ENCODE measurements at regions not wholly inside any gene's neighbourhood (a gene's known extent, or its start where the extent isn't known, plus 50 kb on each side); places are given as distances from the start of the nearest gene placed in this dataset.

DNA sequence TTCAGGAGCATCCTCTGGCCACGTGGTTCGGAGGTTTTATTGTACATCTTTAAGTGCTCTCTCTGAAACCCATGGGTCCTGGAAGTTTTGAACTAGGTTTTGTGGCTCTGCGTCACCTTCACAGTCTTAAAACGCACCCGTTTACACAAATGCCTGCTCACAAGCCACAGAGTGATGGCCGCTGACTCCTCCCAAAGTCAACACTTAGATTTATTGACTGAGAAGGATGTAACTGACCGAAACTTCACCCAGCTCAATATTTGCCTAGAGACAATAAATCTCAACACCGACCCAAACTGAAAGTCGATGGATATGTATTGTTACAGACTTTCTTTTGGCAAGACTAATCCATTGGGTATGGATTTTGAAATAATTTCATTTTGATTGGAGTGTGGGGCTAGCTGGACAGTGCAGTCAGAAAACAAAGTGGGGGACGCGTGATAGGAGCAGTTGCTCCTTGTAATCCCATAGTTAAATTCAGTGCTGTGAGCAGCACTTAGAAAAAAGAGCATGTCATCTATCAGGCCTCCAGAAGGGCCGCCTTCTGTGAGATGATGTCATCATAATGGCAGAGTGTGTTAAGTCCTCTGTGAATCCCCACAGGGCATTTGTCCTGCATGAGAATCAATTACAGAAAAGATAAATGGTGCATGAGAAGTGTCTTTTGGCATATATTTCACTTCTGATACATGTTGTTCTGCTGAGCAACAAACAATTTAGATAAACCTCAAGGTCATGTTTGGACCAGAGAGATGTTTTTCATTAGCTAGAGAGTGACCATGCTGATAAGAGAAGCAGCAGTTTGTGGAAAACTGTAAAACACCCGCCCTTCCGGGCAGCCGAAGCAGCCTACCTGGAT is 183.7 kb downstream of the INO80D start:
- no peak for DNase-seq (ENCODE audit: low read depth)

DNA sequence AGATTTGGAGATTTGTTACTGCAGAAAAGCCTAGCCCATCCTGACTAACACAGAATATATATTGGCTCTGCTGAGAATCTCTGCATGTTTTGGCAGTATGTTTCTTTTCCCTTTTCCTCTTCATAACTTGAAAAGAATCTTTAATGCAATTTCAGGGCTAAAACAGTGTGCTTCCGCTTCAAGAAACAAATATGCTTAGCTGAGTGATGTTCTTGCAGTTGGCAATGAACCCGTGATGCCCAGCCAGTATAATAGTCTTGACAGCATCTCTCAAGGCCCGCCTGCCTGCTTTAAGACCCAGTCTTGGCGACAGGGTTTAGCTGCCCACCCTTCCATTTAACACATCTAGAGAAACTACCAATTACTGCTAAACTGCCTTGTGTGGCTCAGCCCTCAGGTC is 184.5 kb downstream of the INO80D start:
- no peak for DNase-seq (ENCODE audit: low read depth)

DNA sequence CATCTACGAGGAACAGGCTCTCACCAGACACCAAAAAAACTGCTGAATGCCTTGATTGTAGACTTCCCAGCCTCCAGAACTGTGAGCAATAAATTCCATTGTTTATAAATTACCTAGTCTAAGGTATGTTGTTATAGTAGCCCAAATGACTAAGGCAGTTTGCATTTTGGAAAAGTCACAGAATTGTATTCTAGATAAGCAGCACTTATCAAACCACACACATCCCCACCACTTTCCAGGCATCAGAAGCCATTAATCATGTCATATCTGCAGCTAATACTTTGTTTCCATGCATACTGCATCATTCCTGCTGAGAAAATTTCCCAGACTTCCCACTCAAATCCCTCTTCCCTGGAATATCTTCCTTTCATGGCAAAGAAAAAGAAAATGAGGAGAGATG is 187.2 kb downstream of the INO80D start:
- no peak for DNase-seq (ENCODE audit: low read depth)

DNA sequence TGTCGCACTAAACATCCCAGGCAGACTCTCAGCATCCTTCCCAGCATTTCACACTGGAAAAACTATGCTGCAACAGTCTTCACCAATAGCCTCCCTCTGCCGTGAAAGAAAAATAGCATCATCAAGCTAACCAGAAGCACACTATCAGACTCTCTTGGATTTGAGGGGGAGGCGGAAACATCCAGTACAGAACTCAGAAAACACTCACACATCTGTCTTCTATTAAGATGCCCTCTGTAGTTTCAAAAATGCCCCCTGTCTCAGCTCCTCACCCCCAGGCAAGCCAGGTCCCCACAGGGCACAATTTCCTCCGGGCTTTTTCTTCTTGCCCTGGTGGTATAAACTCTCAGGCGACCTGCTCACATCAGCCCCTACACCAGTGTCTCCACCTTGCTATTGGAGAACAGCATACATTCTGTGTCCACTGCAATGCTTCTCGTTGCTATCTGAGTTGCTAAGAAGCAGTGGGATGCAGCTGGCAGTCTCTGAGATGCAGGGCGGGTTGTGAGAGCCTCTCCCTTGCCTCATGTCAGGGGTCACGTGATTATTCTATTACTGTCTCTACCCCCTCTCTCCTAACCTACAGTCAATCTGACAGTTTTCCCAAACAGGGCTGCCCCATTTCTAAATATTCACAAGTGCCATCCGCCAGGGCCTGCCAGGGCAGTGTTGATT is 189.9 kb downstream of the INO80D start:
- peak; percentile 3 for DNase-seq (ENCODE audit: low read depth)

DNA sequence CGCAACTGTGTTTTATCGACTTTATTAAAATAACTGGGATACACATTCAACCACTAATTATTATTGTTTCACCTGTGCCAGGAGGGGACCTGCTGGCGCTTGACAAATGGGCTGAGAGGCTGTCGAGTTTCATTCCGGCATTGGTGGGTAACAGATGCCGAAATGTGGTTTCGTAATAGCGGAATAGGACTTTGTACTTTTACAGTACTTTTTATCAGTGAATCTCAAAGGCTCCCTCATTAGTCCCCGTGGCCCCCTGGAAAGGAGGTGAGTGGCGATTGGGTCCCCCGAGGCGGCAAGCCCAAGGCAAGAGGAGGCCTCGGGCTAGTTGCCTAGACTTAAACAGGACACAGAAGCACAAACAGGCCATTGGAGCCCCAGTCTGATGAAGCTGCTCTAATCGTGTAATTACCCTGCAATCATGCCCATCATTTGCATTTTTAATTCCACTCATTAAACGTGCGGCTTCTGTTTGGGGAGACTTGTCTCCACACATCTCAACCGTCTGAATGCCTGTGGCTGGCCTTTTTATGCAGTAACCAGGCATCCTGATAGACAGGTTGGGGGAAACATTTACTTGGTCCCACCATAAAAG is 193.2 kb downstream of the INO80D start:
- no peak for DNase-seq (ENCODE audit: low read depth)

DNA sequence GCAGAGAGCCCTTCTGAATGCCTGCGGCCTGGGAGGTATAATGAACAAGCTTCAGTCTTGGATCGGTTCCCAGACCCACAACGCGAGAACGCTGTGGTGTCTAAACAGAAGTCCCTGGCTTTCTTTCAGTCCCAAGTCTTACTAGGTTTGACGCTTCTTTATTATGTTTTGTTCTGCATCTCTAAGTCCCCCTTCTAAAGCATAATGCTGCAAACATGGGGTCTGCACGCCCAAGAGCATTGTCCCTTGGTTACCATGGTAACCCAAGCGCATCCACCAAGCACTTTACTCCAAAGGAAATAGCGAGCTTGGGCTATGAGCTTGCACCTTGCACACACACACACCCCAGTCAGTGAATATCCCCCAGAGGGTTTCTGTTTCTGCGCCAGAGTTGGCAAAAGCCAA is 193.7 kb downstream of the INO80D start:
- DNase-seq (ENCODE audit: low read depth): no peak

DNA sequence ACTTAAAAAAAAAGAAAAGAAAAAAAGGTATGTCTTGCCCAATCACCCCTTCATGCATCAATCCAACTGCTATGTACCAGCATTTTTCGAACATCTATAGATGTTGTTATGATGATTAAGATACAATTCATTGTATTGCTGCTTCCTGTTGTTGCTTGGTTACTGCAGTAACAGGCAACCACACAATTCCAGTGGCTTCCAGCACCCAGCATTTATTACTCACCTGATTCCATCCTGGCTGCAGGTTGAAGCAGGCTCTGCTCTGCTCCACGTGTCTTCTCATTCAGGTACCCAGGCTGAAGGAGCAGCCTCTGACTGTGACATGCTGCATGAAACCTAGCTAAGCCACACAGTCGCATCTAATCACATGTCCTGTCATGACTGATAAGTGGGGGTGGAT is 196.9 kb downstream of the INO80D start:
- no peak for DNase-seq (ENCODE audit: low read depth)

DNA sequence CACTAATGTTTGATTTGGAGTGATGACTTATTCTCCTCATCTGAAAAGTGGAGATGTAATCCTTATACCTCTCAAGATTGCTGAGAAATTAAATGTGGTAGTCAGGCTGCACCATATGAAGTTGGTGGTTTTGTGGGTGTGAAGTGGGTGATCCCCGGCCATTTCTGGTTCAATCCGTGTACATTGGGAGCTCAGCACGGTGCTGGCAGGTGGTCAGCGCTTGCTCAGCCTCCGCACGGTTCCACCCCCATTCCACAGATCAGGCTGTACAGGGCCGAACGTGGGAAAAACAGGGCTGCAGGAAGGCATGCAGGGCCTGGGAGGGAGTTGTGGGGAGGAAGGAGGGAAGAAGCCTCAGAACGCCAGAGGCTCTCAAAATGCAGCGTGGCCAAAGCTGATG is 198.3 kb downstream of the INO80D start:
- no peak for DNase-seq (ENCODE audit: low read depth)

DNA sequence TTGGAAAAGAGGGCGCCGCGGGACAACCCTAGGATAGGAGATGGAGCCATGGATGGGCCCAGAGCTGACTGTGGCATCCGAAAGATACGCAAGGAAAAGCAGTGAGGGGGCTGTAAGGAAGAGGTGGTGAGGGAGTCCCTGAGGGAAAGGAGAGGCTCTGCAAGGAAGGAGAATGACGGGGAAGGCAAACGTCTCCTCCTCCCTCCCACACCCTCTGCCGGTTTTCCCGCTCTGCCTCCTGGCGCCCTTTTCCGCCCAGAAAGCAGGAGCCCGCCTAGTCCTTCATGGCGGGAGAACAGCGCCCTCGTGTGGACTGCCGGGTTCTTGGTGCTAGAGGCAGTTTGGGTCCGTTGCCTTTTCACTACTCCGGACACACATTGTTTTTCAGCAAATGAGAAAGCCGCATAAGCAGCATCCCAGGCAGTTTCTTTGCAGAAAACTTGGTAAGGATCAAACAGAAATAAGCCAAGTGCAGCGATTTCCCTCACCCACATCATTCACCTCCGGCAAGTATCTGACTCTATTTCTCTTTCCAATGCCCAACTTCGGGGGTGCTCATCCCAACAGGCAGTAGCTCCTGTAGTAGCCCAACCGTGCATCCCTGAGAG is 200.4 kb downstream of the INO80D start:
- peak; percentile 55 for DNase-seq (ENCODE audit: low read depth)

DNA sequence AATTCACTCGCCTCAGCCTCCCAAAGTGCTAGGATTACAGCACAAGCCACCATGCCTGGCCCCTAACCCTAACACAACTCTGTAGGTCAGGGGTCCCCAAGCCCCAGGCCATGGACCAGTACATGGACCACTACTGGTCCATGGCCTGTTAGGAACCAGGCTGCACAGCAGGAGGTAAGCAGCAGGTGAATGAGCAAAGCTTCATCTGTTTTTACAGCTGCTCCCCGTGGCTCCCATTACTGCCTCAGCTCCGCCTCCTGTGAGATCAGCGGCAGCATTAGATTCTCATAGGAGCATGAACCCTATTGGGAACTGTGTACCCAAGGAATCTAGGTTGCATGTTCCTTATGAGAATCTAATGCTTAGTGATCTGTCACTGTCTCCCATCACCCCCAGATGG is 201.7 kb downstream of the NRP2 start:
- no peak for DNase-seq (ENCODE audit: low read depth)

DNA sequence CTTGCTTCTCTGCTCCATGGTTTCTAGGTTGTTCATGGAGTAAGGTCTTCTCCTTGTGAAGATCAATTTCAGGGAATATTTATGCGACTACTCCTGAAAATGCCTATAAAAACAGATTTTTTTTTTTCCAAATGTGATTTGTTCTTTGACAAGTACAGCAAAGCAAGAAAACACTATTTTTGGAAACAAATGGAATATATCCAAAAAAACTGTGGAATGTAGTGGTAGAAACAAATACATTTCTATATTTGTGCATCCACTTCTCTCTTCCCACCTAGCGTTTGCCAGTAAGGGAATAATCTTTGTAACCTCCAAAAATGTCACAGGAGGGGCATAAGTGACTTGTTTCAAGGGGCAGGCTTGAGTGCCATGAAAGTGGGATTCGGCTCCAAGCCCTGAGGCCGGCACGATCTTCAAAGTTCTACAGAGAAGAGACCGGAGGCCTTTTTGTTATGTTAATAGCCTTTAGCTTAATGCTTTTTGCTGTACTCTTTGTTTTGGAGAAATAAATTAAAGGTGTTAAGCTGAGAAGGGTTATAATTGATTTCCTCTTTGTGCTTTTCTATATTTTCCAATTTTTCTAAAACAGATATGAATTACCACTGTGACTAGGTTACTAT is 200.6 kb downstream of the NRP2 start:
- DNase-seq (ENCODE audit: low read depth): no peak

DNA sequence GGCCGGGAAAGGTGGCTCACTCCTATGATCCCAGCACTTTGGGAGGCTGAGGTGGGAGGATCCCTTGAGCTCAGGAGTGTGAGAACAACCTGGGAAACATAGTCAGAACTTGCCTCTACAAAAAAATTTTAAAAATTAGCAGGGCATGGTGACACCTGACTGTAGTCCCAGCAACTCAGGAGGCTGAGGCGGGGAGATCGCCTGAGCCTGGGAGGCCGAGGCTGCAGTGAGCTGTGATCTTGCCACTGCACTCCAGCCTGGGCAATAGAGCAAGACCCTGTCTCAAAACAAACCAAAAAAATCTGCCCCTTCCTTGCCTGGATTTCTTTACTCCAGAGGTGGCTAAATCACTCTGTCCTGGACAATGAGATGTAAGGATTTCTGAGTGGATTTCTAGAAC is 197.7 kb downstream of the NRP2 start:
- no peak for DNase-seq (ENCODE audit: low read depth)

DNA sequence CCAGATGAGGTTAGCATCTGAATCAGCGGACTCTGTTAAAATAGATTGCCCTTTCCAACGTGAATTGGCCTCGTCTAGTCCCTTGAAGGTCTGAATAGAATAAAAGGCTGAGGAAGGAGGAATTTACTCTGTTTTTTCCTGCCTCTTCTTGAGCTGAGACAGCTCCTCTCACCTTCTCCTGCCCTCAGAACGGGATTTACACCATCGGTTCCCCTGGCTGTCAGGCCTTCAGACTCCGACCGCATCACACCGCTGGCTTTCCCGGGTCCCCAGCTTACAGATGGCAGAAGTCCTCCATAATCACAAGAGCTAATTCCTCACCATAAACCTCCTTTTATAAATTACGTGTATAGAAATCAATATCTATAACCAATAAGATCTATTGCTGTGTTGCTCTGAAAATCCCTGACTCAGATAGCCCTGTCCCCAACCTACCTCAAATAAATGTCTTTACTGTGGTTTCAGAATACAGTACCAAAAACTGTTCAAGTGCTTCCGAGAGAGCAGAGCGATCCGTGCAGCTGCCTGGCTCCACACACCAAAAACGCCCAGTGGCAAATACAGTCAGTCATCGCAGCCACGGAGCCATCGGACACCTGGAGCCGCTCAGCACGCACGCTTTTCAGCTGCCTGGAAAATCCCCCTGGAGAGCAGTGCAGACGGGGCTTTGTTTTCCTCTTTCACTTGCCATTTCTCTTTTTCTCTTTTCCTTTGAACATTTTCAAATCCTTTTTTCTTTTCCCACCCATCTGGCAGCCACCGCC is 196.9 kb downstream of the NRP2 start:
- DNase-seq (ENCODE audit: low read depth): no peak

DNA sequence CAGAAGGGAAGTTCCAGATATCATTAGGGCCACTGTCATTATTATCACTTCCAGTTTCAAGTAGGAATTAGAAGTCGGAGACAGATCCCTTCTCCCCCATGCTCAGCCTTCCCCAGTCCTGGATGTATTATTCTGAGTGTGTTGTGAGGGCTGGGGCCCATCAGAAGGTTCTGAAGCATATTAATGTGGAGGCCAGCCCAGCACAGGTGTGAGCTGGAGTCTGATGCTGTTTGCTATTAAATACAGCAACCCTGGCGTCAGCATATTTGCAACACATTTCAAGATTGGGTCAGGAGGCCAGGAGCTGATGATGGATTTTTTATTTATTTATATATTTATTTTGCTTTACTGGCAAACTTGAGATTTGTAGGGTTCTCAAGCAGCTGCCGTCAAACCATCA is 195.2 kb downstream of the NRP2 start:
- no peak for DNase-seq (ENCODE audit: low read depth)

DNA sequence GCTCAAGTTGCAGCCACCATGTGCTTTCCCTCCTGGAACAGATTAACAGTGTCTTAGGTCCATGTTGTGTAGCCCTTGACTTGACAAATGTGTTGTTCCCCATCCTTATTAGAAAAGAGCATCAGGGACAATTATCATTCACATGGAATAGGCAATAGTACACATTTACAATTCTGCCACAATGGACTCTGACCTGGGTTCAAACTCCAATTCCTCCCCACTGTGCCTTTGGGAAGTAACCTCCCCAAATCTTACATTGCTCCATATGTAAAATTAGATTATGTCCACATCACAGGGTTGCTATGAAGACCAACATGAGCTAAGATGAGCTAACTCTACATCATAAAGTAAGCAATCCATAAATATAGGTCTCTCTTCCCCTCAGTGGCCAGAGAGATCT is 193.8 kb downstream of the NRP2 start:
- no peak for DNase-seq (ENCODE audit: low read depth)

DNA sequence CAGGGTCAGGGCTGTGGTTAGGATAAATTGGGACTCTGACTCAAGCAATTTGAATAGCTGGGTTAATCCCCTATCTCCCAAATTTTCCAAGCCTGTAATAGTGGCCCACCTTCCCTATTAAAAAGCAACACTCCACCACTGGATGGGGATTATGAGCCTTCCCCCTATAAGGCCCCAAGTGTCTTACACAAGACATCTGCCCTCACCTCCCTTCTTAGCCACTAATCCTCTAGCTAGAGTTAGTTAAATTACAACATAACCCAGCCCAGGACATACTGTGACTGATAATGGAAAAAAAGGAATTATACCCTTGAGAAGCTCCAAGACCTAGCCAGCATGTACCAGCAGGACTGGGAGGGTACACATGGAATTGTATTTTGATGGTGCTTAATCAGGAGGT is 190.4 kb downstream of the NRP2 start:
- no peak for DNase-seq (ENCODE audit: low read depth)

DNA sequence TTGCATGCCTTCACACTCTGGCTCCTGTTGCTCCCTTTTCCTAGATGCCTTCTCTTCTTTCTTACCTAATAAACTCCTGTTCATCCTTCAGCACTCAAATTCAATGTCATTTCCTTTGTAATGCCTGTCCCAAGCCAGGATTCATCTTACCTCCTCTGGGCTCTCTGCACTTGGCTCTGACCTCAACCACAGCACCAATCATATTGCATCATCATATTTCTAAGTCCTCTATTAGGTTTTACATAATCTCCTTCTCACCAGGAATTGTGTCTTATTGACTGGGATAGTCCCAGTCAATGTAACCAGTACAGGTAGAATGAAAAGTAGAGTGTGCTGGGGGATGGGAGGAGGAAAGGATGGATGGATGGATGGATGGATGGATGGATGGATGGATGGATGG is 187.1 kb downstream of the NRP2 start:
- DNase-seq (ENCODE audit: low read depth): no peak

DNA sequence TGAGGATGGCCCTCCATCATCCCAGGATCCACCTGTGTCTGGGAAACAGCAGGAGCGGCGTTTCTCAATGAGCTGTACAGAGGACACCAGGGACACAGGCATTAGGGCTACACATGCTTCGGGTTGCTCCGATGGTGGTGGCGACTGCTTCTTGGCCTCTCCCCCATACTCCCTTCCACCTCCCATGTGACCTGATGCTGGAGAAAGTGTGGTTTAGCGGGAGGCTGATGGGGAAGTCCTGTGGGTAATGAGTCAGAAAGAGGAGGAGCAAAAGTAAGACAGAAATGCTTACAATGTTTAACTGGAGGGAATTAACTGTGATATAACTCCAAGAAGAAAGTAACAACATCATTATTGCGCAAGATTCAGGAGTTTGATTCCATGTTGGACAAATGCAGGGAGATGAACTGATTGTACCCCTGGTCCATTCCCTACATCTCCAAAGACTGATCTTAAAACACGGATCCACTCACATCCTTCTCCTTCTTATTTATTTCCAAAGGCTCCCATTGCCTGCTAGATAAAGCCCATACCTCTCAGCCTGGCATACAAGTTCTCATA is 186.6 kb downstream of the NRP2 start:
- DNase-seq (ENCODE audit: low read depth): no peak

DNA sequence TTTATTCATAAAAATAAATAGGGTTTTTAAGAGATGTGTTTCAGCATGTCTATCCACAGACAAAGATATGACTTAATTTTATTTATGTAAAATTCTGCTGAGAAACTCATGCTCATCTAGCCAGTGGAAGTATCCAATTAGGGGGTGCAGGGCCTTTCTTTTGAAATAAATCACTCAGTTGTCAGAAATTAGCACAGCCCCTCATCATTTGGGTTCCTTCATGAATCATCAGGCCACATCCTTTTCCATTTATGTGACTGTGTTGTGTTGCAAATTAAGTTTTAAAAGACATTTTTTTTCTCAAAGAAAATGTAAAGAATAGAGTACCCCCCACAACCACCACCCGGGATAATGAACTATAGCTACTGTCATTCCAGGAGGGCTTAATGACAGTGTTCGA is 185.8 kb downstream of the NRP2 start:
- no peak for DNase-seq (ENCODE audit: low read depth)

DNA sequence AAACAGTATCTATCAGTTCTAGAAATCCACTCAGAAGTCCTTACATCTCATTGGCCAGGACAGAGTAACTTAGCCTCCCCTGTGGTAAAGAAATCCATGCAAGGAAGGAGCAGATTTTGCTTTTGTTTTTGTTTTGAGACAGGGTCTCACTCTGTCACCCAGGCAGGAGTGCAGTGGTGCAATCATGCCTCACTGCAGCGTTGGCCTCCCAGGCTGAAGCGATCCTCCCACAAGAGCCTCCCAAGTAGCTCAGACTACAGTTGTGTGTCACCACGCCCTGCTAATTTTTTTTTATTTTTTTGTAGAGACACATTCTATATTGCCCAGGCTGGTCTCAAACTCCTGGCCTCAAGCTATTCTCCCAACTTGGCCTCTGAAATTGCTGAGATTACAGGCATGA is 185.1 kb downstream of the NRP2 start:
- no peak for DNase-seq (ENCODE audit: low read depth)

DNA sequence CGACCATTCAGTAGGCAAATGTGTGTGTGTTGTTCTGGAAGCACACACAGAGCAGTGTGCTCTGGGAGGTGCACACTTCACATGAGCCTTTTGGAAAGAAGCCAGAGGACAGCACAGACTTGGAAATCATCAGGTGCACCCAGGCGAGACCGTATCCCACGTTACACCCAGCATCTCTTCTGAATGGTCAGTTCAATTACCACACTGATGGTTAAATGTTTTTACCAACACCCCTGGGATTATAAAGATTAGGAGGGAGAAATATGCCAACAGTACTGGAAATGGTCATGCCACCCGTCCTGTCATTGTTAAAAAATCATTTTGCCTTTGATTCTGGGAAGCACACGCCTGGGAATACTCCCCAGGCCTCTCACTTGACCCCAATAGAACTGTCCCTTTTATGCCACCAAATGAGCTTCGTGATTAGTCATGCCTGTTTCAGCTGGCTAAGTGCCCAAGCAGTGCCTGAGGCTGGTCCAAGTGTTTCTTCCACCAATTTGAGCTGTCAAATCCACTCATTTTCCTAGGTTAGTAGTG is 183.7 kb downstream of the NRP2 start:
- no peak for DNase-seq (ENCODE audit: low read depth)
